Panc1 (cell line): ENCODE measurements at regions not wholly inside any gene's neighbourhood (a gene's known extent, or its start where the extent isn't known, plus 50 kb on each side); places are given as distances from the start of the nearest gene placed in this dataset.

Experiments
- ATAC-seq: fragments of 200-7000 bp; cut with Tn5 transposase; 2 replicates; pipeline ENCODE4 v1.9.1; 2020; ENCODE audit warnings: mild to moderate bottlenecking, moderate library complexity
- BruUV-seq: library from RNA; stranded (reverse); fragments of 400-500 nt; replicated peaks from 2 replicates; lab custom pipeline; 2021; lab: Mats Ljungman, UMichigan
- CTCF ChIA-PET: fragments of 300-600 bp; sonication (Branson Sonifier 250); formaldehyde crosslinking; loops from one replicate; lab custom pipeline; 2022; ENCODE audit warnings: antibody characterized with exemption; lab: Charles Lee
- POLR2A ChIA-PET: fragments of 300-600 bp; sonication (Branson Sonifier 250); formaldehyde crosslinking; loops from one replicate; lab custom pipeline; 2022; ENCODE audit warnings: antibody characterized with exemption; lab: Charles Lee
- DNase-seq: peaks from one replicate; pipeline ENCODE4 v3.0.0-alpha.2; 2010; ENCODE audit warnings: low read depth, low spot score
- H3K27ac ChIP-seq: 2 replicates; pipeline ENCODE4 v1.5.1; 2011; ENCODE audit warnings: mild to moderate bottlenecking, low read length, inconsistent platforms
- H3K27me3 ChIP-seq: fragments of 200-500 bp; sonication (Bioruptor generic); 2 replicates; pipeline ENCODE4 v1.6.0; 2014; ENCODE audit warnings: low read length, inconsistent platforms; ENCODE audit not compliant: control insufficient read depth, insufficient read depth
- H3K36me3 ChIP-seq: fragments of 200-500 bp; sonication (Bioruptor generic); 2 replicates; pipeline ENCODE4 v1.5.1; 2014; ENCODE audit warnings: inconsistent platforms, mild to moderate bottlenecking, low read length, moderate library complexity; ENCODE audit not compliant: control insufficient read depth, insufficient read depth
- H3K4me1 ChIP-seq: 2 replicates; pipeline ENCODE4 v1.5.1; 2011; ENCODE audit warnings: inconsistent platforms, mild to moderate bottlenecking, low read length, moderate library complexity; ENCODE audit not compliant: control insufficient read depth, insufficient read depth
- H3K4me3 ChIP-seq, 2 experiments: 2 replicates each; pipeline ENCODE4 v1.5.1; 2011 to 2012; ENCODE audit warnings: low read depth in 2 of 2, low read length in 2 of 2, mild to moderate bottlenecking in 2 of 2, inconsistent platforms in 1 of 2, moderate library complexity in 1 of 2
- H3K9me3 ChIP-seq: fragments of 200-500 bp; sonication (Bioruptor generic); 2 replicates; pipeline ENCODE4 v1.5.1; 2014; ENCODE audit warnings: low read depth, mild to moderate bottlenecking, inconsistent platforms, low read length, moderate library complexity; ENCODE audit not compliant: control insufficient read depth, insufficient read depth
- CTCF ChIP-seq: fragments of 450-650 bp; IDR thresholded peaks from 2 replicates; pipeline ENCODE4 v1.5.1; 2017; ENCODE audit warnings: mild to moderate bottlenecking
- POLR2AphosphoS5 ChIP-seq: IDR thresholded peaks from 2 replicates; pipeline ENCODE4 v1.6.1; 2012; ENCODE audit warnings: mild to moderate bottlenecking, low read depth, low read length, moderate library complexity
- REST ChIP-seq, 2 experiments: IDR thresholded peaks; 2 replicates each; pipeline ENCODE4 v1.6.1; 2011 to 2012; ENCODE audit warnings: low read depth in 2 of 2, control low read depth in 1 of 2, low read length in 1 of 2, mild to moderate bottlenecking in 1 of 2, moderate library complexity in 1 of 2; ENCODE audit not compliant: insufficient read depth in 1 of 2
- SIN3A ChIP-seq: IDR thresholded peaks from 2 replicates; pipeline ENCODE4 v1.6.1; 2012; ENCODE audit warnings: low read depth, mild to moderate bottlenecking, low read length, moderate library complexity, borderline replicate concordance; ENCODE audit not compliant: insufficient read depth
- TCF7L2 ChIP-seq: IDR thresholded peaks from 2 replicates; pipeline ENCODE4 v1.6.1; 2011; ENCODE audit warnings: mild to moderate bottlenecking, low read depth, low read length, inconsistent platforms
- in situ Hi-C: cut with HindIII; loops from 2 replicates; pipeline ENCODE4 v1.10.0; 2016; ENCODE audit warnings: low sequenced_read_pairs, low pct_unique_long_range_greater_than_20kb
- intact Hi-C: fragments of 100-400 bp; cut with micrococcal nuclease; formaldehyde crosslinking; loops from one replicate; pipeline ENCODE4 v1.10.0; 2022; ENCODE audit not compliant: unreplicated experiment

GRCh38 chr7:34401776-34402175 is 256.2 kb upstream of the NPSR1 start:
- no peaks in the 10 kb centered on the region for H3K9me3 ChIP-seq
- CTCF ChIA-PET, result no interaction called here
- no TSS peak for BruUV-seq
- no peaks in the 10 kb centered on the region for H3K4me1 ChIP-seq
- no peak overlapping the region for H3K27ac ChIP-seq
- no peak overlapping the region for H3K4me3 ChIP-seq
- no peak for TF ChIP-seq REST (IDR thresholded peaks at IDR 0.05; ENCODE audit: insufficient read depth in 1 of 2, low read depth in 2 of 2, low read length in 1 of 2)
- TF ChIP-seq SIN3A, result no peak
- TF ChIP-seq TCF7L2, result no peak
- TF ChIP-seq POLR2AphosphoS5, result no peak
- TF ChIP-seq CTCF, result no peak
- DNase-seq (no peak), ATAC-seq (no peak)
- in situ Hi-C loops (no loop called here), intact Hi-C loops (loop anchor here (10.0 kb wide), 1 partner anchor 53 kb away; no protein-coding TSS in a partner anchor)
- no peaks in the 10 kb centered on the region for H3K36me3 ChIP-seq
- POLR2A ChIA-PET, result no interaction called here
- no peaks in the 10 kb centered on the region for H3K27me3 ChIP-seq

- no peak for TF ChIP-seq REST (IDR thresholded peaks at IDR 0.05; ENCODE audit: insufficient read depth in 1 of 2, low read depth in 2 of 2, low read length in 1 of 2)
- no peak for TF ChIP-seq TCF7L2
- TF ChIP-seq POLR2AphosphoS5, result no peak
- no peak for TF ChIP-seq CTCF
- no peak for TF ChIP-seq SIN3A
- in situ Hi-C loops (no loop called here), intact Hi-C loops (loop anchor here (10.0 kb wide), 1 partner anchor 48 kb away; no protein-coding TSS in a partner anchor)
- no peak for ATAC-seq
- BruUV-seq, result no TSS peak
- Histone ChIP-seq H3K9me3 (no peaks in the 10 kb centered on the region), H3K36me3 (no peaks in the 10 kb centered on the region), H3K27ac (no peak overlapping the region), H3K4me1 (no peaks in the 10 kb centered on the region), H3K4me3 (no peak overlapping the region), H3K27me3 (no peaks in the 10 kb centered on the region)
- no peak for DNase-seq
- ChIA-PET CTCF (no interaction called here), POLR2A (no interaction called here)
Observed at GRCh38 chr7:34406848-34407530, 251.0 kb upstream of the NPSR1 start.
